Upper lobe of left lung (tissue), 4 donors: ENCODE measurements at regions not wholly inside any gene's neighbourhood (a gene's known extent, or its start where the extent isn't known, plus 50 kb on each side); places are given as distances from the start of the nearest gene placed in this dataset.

Experiments
- CTCF ChIP-seq, 6 experiments: fragments of 450-650 bp in 4 of 6; fragments of 200-600 bp in 2 of 6; sonication (generic) in 2 of 6; IDR thresholded peaks; one replicate each; pipeline ENCODE4 v1.5.1; 2016 to 2019; ENCODE audit warnings: antibody characterized with exemption in 6 of 6
- EP300 ChIP-seq, 4 donors: sonication (generic); formaldehyde crosslinking; IDR thresholded peaks; one replicate each; pipeline ENCODE4 v1.5.1; 2017; ENCODE audit warnings: antibody characterized with exemption in 4 of 4, control low read depth in 2 of 4
- POLR2A ChIP-seq, 4 donors: fragments of 450-650 bp; IDR thresholded peaks; one replicate each; pipeline ENCODE4 v1.5.1; 2016 to 2017; ENCODE audit warnings: antibody characterized with exemption in 4 of 4, mild to moderate bottlenecking in 2 of 4
- POLR2AphosphoS5 ChIP-seq, 2 donors: sonication (generic); formaldehyde crosslinking; IDR thresholded peaks; one replicate each; pipeline ENCODE4 v1.5.1; 2017; ENCODE audit warnings: antibody characterized with exemption in 2 of 2

DNA sequence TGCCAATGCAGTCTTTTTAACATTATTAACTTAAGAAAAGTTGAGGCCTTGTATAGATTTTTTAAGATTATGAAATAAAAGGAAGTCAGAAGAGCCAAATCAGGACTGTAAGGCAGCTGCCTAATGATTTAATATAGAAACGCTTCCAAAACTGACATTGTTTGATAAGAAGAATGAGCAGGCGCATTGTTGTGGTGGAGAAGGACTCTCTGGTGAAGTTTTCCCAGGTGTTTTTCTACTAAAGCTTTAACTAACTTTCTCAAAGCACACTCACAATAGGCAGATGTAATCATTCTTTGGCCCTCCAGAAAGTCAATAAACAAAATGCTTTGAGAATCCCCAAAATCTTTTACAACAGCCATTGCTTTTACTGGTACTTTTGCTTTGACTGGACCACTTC is 288.6 kb upstream of the FIGN start:
- TF ChIP-seq CTCF (IDR thresholded peaks at IDR 0.05) (no peak), POLR2A (IDR thresholded peaks at IDR 0.05) (no peak), EP300 (IDR thresholded peaks at IDR 0.05) (no peak), POLR2AphosphoS5 (IDR thresholded peaks at IDR 0.05) (no peak)
